ENCODE measurements at regions not wholly inside any gene's neighbourhood (a gene's known extent, or its start where the extent isn't known, plus 50 kb on each side); places are given as distances from the start of the nearest gene placed in this dataset.

- no peak for DNase-seq (ENCODE audit: low read depth, low spot score)
Measured at GRCh38 chr1:13968361-13968760, 268.4 kb downstream of the PRDM2 start.

GRCh38 chr1:13970631-13971247 is 270.8 kb downstream of the PRDM2 start:
- no peak for DNase-seq (ENCODE audit: low read depth, low spot score)

- no peak for DNase-seq (ENCODE audit: low read depth, low spot score)
Measured at GRCh38 chr1:13976485-13976884, 276.5 kb downstream of the PRDM2 start.

- no peak for DNase-seq (ENCODE audit: low read depth, low spot score)
Measured at GRCh38 chr1:13981142-13981541, 281.2 kb downstream of the PRDM2 start.

- DNase-seq (ENCODE audit: low read depth, low spot score) = no peak
Measured at GRCh38 chr1:13983393-13983792, 283.4 kb downstream of the PRDM2 start.

- DNase-seq (ENCODE audit: low read depth, low spot score) = no peak
Measured at GRCh38 chr1:13990939-13991338, 291.0 kb downstream of the PRDM2 start.

DNA sequence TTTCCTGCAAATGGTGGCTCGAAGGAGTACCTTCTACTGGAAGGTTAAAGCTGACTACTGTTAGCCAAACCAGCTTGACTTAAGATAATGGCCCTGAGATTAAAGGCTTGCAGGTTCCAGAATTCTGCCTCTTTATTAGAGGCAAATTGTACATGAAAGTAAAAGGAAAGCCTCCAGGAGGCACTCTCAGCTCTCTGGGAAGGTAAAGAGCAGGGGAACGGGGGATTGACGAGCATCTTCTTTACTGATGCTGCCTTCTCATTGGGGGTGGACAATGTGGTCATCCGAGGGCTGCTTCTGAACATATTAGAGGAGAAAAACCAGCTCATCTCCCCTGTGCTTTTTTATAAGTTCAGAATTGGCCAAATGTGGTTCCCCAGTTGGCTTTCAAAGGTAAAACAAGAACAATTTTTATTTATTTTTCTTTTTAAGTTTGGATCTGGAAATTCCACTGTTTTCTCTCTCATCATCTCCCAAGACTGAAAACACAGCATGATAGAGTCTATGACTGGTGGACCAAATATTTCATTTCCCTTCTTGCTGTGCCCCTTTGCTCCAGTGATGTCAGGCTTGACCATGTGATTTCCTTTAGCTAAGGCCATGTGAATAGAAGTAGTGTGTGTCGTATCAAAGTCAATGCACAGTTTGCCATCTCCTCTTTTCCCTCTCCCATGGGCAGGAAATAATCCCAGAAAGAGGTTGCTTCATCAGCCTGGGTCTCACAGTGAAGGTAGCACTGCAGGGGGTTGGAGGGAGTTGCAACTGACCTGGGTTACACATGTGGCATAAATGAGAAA is 292.7 kb downstream of the PRDM2 start:
- DNase-seq (ENCODE audit: low read depth, low spot score) = no peak

GRCh38 chr1:13994386-13994785 is 294.4 kb downstream of the PRDM2 start:
- DNase-seq (ENCODE audit: low read depth, low spot score) = no peak

- no peak for DNase-seq (ENCODE audit: low read depth, low spot score)
Measured at GRCh38 chr1:13996334-13996733, 296.3 kb downstream of the PRDM2 start.

GRCh38 chr1:14003552-14003951 is 303.6 kb downstream of the PRDM2 start:
- DNase-seq (ENCODE audit: low read depth, low spot score) = no peak

- no peak for DNase-seq (ENCODE audit: low read depth, low spot score)
Measured at GRCh38 chr1:14009582-14009981, 309.6 kb downstream of the PRDM2 start.

GRCh38 chr1:14010476-14010875 is 310.5 kb downstream of the PRDM2 start:
- DNase-seq (ENCODE audit: low read depth, low spot score) = no peak

- DNase-seq (ENCODE audit: low read depth, low spot score) = no peak
Measured at GRCh38 chr1:14011132-14011531, 311.1 kb downstream of the PRDM2 start.

- DNase-seq (ENCODE audit: low read depth, low spot score) = no peak
Measured at GRCh38 chr1:14011888-14012287, 311.9 kb downstream of the PRDM2 start.

DNA sequence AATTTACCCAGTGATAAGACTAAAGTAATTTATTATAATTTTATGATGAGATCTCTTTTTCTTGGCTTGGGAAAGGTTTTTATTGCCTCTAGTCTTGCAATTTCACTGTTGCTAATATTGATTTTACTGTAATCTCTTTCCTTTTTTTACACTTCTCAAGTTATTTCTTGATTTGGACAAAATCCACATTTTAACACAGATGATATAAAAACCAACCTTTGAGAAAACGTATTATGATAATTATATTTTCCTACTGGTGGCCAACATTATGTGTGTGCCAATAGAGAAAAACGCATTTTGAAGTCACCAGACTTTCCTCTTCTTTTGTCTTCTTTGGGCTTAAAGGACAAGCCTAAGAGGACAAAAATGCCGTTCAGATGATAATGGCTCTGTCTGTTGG is 314.9 kb downstream of the PRDM2 start:
- no peak for DNase-seq (ENCODE audit: low read depth, low spot score)

- DNase-seq (ENCODE audit: low read depth, low spot score) = no peak
Measured at GRCh38 chr1:14015917-14016316, 315.9 kb downstream of the PRDM2 start.

DNA sequence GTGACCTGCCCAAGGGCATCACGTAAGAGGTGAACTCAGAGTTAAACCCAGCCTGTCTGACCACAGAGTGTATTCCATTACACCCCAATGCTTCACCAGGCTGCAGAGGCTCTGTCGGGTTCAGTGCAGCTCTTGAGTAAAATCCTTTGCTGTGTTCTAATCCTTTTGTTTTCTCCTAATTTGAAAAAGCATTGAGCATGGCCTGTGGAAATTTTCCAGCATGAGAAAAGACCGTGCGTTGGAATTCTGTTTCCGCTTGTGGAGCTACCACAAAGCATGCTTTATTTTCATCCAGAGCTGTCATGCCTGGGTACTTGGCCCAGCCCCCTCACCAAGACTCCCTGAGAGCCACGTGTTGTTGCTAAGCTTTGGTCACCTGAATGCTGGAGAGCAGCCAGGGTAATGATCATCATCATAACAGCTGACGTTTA is 317.6 kb downstream of the PRDM2 start:
- no peak for DNase-seq (ENCODE audit: low read depth, low spot score)

DNA sequence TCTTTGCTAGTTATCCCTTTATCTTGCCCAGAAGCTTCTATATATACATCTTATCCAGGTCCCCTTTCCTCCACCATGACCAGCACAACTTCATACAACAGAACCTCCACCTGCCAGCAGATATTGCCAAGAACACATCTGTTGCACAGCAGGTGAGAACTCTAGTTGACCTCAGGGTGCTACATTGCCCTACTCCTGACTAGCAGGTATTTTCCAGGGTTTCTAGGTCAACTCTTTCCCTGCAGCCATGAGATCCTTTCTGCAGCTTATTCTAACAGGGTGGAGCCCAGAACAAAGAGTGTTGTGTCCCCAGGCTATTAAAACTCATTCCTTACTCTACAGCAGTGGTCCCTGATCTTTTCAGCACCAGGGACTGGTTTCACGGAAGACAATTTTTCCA is 319.5 kb downstream of the PRDM2 start:
- no peak for DNase-seq (ENCODE audit: low read depth, low spot score)

GRCh38 chr1:14020006-14020405 is 320.0 kb downstream of the PRDM2 start:
- DNase-seq (ENCODE audit: low read depth, low spot score) = no peak

- DNase-seq (ENCODE audit: low read depth, low spot score) = no peak
Measured at GRCh38 chr1:14027099-14027498, 327.1 kb downstream of the PRDM2 start.

GRCh38 chr1:14031461-14031860 is 331.5 kb downstream of the PRDM2 start:
- no peak for DNase-seq (ENCODE audit: low read depth, low spot score)

DNA sequence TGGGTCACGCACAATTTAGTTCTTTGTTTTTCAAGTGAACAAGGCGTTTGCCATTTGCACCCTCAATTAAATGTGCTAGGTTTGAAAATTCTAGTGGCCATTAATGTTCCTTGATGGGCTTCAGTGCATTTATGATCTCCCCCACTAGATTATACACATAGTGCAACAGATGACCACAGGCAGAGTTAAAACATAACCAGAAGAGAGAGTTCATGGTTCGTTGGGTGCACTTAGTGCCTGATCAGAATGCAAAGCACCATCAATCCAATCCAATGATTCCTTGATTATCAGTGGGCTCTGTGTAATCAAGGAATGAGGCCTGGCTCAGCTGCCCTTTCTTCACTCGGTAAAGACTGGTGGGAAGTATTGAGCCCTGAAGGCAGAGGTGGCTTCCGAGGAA is 334.5 kb downstream of the PRDM2 start:
- no peak for DNase-seq (ENCODE audit: low read depth, low spot score)

DNA sequence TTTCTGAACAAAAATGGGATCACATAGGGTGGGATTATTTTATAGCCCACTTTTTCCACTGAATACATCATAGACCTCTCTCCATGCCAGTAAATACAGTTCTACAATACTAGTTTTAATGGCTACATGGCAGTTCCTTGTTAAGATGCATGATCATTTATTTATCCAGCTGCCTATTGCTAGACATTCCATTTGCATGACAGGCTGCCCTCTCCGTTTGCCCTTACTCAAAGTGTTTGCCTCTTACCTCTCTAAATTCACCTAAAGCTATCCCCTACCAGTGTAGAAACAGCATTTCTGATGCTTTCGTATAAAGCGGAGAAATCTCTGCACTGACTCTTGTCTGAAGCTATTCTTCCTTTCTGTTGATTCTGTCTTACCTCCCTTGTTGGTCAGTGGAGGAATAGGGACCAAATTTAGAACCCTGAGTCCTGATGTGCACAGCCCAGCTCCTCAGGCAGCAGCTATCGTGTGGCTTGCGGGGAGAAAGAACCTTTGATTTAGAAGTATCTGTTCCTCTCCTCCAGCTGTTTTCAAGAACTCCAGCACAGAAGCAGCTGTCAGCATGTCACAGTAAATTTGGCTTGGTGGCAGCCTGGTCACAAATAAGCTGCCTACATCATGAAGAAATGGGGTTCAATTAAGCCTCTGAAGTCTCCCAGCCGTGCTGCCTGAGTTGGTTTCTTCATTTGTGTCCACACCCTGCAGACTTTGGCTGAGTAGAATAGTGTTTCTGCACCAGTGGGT is 337.3 kb downstream of the PRDM2 start:
- no peak for DNase-seq (ENCODE audit: low read depth, low spot score)

Measured in iPS DF 19.7 (cell line).